ENCODE measurements at regions not wholly inside any gene's neighbourhood (a gene's known extent, or its start where the extent isn't known, plus 50 kb on each side); places are given as distances from the start of the nearest gene placed in this dataset.

DNA sequence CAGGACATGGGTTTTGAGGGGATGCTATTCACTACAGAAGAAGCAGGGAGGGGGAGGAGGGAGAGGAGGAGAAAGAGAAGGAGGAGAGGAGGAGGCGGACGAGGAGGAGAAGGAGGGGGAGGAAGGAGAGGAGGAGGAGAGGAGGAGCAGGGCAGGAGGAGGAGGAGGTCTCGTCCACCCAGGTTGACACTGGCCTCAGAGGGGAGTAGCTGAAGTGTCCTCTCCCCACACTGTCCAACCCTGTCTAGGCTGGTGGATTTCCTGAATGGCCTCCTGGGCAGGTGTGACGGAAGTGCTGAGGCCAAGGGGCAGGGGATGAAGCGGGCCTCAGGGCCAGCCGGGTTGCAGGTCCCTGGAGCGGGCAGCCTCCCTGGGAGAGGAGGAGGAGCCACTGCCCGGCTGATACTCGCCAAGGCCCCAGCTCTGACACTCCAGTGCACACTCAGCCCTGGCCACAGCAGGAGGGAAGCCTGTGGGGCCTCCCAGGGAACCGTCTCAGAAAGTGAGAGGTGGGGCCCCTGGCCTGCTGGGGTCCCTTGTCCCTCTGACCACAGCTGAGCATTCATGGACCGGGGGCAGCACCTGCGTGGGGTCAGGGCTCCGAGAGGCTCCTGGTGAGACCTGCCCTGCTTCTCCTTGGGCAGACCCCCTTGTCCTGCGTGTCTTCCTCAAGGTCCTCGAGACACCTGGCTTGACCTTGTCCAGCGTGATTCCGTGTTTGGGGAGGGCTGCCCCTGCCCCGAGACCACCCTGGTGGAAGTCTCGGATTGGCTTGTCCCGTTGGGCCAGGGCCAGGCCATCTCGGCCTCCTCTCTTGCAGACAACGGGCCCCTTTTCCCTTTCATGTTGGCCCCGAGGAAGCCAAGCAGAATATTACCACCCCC is 200.6 kb upstream of the CIBAR2 start:
- no peak for DNase-seq

DNA sequence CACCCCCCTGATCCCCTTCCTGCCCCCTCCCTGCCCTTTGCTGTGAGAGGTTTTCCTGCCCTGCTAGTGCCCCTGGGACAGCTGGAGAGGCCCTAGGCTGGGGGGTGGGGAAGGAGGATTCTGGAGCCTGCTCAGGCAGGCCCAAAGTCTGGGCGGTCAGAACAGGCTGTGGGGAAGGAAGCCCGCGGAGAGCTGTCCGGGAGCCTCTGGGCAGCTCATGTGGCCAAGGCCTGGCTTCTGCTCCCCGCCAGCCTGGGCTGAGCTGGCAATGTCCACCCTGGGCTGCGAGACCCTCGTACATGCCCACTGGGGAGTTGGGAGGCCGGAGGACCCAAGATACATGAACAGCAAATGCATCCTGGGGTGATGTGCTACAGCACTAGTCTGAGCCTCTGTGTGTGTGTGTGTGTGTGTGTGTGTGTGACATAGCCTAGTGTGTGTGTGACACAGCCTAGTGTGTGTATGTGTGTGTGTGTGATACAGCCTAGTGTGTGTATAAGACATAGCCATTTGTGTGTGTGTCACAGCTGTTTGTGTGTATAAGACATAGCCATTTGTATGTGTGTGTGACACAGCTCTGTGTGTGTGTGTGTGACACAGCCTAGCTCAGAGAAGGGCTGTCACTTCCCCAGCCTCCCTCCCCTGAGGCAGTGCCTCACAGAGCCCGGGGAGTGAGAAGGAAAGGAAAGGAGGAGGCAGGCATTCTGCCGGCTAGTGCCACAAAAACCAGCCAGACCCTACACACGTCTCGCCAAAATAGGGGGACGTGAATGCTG is 201.4 kb upstream of the CIBAR2 start:
- no peak for DNase-seq

- no peak for DNase-seq
Measured at GRCh38 chr16:85314512-85314971, 202.3 kb upstream of the CIBAR2 start.

DNA sequence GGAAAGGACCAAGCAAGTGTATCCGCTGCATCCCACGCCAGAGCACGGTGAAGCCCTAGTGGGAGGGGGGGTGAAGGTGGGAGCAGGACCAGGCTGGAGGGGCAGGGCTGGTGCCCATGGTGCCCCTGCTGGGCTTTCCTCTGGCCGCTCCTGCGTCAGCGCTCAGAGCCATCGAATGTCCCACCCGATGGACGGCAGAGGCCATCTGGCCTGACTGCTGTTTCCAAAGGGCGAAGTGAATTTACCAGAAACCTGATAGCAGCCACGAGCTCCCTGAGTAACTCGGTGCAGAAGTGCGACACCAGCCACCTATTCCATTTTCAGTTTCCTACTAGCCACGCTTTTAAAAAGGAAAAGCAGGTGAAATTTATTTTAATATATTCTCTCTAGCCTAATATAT is 203.6 kb upstream of the CIBAR2 start:
- no peak for DNase-seq

DNA sequence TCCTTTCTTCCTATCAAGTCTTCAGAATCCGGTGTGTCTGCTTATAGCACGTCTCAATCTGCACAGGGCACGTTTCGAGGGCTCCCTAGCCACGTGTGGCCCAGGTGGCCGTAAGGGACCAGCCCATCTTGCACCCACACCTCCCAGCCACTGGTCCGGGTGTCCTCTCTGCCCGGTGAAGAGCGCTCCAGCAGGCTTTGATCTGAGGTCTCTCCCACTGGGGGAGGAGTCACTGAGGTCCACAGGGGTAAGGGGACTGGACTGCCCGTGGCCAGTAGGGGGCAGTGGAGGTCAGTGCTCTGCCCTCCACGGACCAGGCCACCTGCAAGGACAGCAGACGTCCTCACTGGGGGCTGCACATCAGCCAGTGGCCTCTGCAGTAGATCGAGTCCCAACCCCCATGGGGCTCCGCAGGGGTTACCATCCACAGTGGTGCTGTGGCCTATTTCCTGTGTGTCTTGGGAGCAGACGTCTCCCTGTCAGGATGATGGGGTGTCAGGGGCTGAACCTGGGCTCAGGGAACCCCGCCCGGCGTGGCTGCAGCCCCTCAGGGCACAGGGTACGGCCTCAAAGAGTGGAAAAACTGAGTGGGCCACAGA is 204.1 kb upstream of the CIBAR2 start:
- DNase-seq, result peak; percentile 50 to 72

GRCh38 chr16:85316944-85317343 is 204.7 kb upstream of the CIBAR2 start:
- DNase-seq, result no peak

DNA sequence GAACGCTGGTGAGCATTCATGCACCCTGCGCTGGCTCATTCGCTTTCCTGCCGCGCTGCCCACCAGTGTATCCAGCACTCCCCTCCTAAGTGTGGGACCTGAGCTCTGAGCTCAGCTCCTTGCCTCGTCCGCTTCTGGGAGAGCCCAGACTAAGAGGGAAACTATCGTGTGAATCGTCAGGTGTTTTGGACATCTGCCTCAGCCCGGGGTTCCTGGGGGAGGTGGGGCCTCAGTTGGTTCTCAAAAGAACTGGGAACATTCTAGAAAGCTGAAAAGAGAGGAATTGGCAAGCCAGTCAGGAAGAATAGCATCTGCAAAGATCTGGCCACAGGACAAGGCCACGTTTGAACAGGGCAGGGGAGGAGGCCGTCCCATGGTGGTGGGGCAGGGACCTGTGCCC is 205.4 kb upstream of the CIBAR2 start:
- no peak for DNase-seq

GRCh38 chr16:85319208-85319983 is 207.1 kb upstream of the CIBAR2 start:
- no peak for DNase-seq

GRCh38 chr16:85319984-85320440 is 207.7 kb upstream of the CIBAR2 start:
- no peak for DNase-seq

DNA sequence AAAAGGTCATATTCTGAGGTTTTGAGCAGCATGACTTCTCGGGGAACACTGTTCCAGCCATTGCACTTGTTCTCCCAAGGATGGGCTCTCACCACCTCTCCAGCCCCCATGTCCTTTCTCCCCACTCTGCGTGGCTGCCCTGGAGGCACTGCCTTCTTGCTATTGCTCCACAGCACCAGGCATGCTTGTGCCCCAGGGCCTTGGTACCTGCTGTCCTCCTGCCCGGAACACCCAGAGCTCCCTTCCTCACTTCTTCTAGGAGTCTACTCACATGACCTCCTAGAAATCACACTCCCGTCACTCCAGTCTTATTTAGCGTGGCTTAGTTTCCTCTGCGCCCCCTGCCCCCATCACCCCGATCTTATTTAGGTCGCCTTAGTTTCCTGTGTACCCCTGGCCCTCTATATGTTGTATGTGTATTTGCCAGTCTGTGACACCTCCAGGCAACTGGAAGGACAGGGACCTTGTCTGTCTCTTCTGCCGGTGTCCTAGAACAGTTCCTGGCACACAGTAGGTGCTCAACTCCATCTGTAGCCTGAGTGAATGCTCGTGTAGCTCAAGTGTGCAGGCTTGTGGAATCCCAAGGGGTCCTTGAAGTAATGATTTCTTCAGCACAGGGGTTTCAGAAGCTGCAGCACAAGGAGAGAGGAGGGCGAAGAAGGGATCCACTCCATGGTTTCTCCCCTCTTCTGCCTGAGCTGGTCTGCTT is 208.6 kb upstream of the CIBAR2 start:
- DNase-seq, result no peak

DNA sequence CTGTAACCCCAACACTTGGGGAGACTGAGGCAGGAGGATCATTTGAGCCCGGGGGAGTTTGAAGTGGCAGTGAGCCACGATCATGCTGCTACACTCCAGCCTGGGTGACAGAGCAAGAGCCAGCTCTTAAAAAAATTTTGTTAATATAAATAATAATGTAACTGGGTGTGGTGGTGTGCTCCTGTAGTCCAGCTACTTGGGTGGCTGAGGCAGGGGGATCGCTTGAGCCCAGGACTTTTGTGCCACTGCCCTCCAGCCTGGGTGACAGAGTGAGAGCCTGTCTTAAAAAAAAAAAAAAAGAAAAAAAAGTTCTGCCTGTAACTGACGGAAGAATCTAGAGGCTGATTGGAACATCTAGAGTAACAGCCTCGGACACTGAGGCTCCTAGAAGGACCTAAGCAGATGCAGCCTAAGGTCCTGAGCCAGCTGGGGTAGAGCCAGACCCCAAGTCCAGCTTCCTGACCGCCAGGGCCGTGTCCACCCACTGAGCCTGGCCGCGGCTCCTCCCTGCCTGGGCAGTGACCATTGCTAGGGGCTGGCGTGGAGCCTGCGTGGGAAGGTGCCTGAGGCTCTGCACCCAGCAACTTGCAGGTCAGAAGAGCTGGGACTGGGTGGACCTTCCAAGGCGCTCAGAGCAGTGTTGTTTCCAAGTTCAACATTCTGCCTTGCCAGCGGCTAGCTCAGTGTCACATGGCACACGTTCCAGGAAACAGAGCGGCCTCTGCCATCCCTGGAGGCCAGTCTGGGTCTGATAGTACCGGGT is 209.4 kb upstream of the CIBAR2 start:
- DNase-seq, result no peak

DNA sequence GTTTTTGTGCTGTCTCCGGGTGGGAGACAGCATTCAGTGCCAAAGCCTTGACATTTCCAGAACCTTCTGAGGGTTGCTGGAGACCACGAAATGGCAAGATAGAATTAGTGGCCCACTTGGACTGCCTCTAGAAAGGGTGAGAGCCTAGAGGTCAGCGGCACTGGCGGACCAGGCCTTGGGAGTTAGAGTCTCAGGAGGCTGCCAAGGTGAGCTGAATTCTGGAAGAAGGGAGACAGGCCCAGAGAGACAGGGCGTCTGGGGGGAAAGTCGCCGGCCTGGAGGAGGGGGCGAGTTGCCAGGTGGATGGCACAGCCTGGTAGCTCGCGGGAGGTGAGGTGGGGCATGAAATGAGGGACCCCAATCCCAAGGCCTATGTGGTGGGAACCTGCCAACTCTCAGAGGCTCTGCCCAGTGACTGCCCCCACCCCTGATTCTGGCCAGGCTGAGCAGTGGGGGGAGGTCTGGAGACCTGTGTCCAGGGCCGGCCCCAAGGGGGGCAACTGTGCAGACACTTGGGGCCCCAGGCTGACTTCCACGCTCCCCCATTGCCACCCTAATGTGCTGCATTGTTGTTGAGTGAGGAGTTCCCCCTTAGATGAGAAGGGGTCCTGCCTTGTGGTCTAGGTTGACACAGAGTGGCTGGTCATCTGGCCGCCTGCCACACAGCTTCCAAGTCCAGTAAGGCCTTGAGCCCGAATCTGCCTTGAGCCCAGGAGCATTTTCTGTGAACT is 211.1 kb upstream of the CIBAR2 start:
- no peak for DNase-seq

DNA sequence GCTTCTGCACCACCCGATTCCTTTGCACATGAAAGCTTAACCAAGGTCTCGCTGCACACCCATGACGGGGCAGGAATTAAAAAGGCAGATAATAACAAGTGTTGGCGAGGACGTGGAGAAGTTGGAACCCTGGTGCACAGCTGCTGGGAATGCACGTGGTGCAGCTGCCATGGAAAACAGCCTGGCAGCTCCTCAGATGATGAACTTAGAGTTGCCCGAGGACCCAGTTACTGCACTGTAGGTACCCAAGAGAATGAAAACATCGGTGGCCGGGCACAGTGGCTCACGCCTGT is 211.6 kb upstream of the CIBAR2 start:
- DNase-seq, result no peak

DNA sequence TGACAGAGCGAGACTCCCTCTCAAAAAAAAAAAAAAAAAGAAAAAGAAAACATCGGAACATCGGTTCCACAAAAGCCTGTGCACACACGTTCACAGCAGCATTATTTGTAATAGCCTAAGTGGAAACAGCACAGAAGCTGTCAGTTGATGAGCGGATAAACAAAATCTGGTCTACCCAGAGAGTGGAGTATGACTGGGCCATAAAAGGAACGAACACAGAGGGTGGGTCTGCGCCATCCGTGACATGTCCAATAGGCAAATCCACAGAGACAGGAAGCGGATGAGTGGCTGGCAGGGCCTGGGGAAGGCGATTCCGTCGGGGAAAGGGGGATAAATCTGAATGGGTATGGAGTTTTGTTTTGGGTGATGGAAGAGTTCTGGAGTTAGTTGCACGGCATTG is 212.2 kb upstream of the CIBAR2 start:
- no peak for DNase-seq

- no peak for DNase-seq
Measured at GRCh38 chr16:85326113-85326793, 214.0 kb upstream of the CIBAR2 start.

GRCh38 chr16:85326794-85327181 is 214.5 kb upstream of the CIBAR2 start:
- DNase-seq, result peak in 1 of 2 experiments; percentile 44

GRCh38 chr16:85327731-85328675 is 215.7 kb upstream of the CIBAR2 start:
- no peak for DNase-seq

DNA sequence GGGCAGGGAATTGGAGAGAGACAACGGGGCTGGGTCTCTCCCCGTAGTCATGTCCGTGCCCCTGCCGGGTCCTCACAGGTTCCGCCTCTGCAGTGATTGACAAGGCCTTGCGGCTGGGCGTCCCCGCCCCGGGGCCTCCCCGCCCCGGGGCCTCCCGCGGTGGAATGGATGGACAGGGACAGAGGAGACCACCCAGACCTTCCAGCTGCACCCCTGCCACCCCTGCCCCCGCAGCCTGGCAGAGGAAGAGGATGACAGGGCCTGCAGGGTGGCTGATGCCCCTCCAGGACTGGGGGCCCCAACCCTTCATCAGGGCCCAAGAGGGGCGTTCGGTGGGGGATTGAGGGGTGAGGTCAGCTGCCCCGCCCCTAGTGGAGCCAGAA is 216.4 kb upstream of the CIBAR2 start:
- DNase-seq, result no peak
